ENCODE measurements at regions not wholly inside any gene's neighbourhood (a gene's known extent, or its start where the extent isn't known, plus 50 kb on each side); places are given as distances from the start of the nearest gene placed in this dataset.
"Not testable (repeated sequence)": the region's sequence is repeated elsewhere in the genome, so short reads cannot be mapped to it uniquely, and the experiment has no call there.

DNA sequence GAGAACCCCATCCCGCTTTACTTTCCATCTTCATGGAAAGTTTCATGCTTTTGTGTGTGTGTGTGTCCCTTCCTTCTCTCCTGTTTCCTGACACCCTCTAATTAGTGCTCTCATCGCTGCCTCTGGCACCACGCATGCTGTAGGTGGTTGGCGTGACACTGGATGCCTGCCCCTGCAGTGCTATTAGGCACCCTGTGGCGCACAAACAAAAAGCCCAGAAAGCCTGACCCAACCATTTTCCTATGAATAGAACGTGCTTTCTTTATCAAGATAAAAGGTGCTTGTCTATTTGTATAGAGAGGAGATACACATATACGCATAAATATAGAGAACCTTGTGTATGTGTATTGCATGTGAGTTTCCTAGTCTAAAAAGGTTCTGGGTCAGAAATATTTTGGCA, 120.8 kb upstream of the CDCA7L start:
- DNase-seq, result no peak

DNA sequence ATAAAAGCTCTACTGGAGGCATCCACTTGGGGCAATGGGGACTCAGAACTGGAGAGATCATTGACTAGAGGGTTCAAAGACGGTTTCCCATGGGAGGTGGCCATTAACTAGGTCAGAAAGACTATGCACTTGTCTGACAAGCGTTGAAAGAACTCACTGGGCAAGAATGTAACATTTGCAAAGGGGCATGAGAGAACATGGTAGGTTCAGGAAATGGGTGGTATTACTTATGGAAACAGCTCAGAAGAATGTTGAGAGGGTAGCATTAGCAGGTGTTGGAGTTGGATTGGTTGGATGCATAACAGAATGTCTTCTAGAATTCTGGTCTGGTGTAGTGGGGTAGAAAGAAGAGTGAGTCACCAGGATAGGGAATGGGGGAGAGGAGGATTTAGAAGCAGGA, 119.1 kb upstream of the CDCA7L start:
- no peak for DNase-seq

DNA sequence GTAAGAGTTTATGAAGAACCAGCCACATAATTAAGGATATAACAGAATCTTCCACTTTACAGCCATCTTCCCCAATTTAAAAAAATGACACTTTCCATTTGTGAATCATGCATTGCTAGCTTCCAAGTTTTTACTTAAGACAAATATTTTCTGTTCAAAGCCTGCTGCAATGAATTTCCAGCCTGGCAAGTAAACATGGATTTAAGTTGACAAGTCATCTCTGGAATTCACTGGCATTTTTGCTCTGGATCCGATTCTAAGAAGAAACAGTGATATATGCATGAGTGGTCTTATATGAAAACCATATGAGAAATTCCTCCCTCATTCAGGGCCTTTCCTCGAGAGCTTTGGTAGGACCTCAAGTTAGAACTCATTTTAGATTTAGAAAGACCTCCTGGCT, 116.1 kb upstream of the CDCA7L start:
- DNase-seq, result no peak

DNA sequence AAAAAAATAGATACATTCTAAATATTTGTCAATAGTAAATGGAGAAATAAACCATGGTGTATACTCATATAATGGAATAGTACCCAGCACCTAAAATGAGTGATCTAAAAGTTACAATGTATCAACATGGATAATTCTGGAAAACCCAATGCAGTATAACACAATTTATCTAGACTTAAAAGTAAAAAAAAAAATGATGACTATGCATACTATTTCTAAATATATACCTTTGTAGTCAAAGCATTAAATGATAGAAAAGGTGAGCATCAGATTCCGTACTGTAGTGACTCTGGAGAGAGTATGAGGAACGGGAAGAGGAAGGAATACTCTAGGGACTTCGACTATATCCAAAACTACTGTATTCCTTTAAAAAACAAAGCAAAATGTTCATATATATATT, 115.2 kb upstream of the CDCA7L start:
- no peak for DNase-seq

DNA sequence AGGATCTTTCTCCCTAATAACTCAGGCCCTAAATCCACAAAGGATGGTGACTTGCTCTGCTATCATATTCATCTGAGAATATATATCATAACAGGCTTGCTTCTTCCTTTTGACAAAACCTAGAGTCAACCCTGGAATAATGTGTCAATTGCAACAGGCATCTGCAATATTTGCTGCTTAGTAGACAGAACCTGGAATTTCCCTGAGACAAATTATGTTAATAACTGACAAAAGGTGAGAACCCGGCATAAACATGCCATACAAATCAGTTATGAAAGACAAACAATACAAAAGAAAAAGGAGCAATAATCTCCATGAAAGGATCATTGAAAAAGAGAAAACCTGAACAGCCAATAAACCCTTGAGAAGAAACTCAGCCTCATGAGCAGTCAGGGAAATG, 114.5 kb upstream of the CDCA7L start:
- no peak for DNase-seq

DNA sequence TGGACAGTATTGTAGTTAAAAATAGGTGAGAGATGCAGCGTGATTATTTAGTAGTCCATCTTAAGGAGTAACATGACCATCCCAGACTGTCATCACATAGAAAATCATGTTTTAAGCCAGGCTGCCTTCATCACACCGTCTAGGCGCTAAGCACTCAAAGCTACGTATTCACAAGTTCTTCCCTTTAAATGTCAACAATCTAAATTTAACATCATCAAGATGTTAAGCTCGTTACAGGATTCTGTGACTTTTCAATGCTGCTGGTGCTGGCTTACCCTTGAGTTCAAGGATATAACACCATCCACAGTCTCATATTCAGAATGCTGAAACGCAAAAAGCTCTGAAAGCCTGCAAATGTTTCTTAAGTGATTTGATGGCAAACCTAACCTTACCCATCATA, 109.5 kb upstream of the CDCA7L start:
- no peak for DNase-seq

DNA sequence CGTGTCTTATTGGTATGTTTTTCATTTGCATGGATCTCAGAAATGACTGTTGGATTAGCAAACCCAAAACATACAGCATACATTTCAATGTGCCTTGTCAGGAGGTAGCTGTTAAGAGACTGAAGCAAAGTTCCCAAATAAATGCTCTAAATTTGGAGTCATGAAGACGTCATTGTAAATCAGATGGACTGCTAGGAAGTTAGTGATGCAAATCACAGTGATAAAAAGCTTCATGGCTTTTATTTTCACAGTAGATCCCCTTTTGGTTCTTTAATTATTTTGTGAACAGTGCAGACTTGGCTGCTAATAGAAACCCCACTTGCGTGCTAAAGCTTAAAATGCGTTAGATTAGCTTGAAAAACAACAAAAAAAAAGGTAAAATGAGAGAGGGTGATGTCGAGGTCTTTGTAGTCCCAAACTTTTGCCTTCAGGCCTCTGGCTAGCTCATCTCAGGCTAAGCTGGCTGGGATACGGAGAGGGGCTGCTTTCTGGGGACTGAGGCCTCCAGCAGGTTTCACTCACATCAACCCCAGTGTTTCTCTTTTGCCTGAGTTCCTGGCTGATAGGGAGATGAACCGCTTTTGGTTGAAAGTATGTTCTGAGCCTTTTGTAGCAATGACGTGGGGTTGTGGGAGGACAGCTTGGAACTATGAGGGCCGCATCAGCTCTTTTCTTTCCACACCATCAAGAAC, 107.1 kb upstream of the CDCA7L start:
- no peak for DNase-seq

DNA sequence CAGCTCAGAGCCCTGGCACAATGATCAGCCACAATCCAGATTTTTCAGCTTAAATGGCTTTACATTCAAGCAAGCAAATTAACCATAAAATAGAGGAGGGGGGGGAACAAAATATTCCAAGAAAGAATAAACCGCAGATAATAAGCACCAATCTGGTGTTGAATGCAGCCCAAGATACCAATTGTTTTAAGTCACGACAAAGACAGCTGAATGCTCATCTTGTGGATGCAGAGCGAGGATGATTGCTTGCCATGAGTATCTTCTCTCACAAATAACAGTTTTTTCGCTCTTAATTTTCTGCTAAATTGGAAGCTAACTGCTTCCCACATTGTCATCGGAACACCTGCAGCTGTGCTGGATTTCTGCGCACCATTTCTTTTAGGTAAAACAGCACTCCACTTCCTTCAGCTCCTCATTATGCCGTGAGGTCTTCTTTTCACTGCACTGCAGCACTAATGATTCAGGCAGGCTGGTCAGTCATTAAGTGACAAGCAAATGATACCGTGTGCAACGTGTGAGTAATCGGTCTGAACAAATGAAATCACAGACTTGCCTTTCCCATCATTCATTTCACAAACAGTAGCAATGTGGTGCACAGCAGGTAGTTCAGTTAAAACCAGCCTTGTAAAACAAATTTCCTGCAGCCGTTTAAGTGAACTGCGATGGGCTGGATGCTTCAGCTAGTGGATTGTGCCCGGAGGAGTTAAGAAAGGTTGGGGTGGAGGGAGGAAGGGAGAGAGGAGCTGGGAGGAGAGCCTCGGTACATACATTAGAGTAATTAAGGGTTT, 106.4 kb upstream of the CDCA7L start:
- no peak for DNase-seq

DNA sequence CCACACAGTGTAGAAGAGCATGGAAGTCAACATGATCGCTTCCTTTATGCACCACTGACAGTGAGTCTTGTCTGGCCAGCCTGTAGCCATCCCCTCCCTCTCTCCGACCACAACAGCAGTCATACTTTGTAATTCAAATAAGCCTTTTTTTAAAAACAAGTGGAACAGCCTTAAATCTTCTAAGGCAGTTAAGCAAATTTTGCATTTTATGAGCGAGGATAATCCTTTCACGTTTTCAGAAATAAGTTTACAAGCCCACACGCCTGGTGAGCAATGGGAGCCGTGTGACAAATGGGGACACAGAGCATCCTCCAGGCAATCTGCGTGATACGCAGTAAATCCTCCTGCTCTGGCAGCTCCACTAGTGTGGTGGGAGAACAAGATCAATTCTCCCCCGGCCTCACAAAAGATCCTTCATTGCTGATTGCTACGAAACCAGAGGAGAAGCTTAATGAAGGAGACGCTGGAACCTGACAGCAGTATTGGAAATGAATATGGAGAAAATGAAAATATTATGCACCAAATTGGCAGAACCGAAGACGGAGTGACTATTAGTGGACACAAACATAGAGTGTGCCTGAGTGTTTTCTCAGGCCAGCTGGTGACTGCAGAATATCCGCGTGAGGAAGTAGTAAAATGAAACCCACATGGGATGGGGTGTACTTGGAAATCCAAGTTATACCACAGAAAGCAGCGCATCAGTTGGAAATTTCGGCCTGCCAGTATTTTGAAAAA, 104.2 kb upstream of the CDCA7L start:
- DNase-seq, result no peak

DNA sequence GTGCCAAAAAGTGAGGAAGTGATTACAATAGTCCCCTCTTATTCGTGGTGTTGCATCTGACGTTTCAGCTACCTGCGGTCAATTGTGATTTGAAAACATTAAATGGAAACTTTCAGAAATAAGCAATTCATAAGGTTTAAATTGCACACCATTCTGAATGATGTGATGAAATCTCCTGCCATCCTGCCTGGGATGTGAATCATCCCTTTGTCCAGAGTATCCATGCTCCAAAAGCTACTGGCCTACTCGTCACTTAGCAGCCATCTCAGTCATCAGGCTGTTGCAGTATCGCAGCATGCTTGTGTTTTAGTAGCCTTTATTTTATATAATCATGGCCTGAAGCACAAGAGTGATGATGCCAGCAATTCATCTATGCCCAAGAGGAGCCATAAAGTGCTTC, 97.7 kb upstream of the CDCA7L start:
- no peak for DNase-seq

DNA sequence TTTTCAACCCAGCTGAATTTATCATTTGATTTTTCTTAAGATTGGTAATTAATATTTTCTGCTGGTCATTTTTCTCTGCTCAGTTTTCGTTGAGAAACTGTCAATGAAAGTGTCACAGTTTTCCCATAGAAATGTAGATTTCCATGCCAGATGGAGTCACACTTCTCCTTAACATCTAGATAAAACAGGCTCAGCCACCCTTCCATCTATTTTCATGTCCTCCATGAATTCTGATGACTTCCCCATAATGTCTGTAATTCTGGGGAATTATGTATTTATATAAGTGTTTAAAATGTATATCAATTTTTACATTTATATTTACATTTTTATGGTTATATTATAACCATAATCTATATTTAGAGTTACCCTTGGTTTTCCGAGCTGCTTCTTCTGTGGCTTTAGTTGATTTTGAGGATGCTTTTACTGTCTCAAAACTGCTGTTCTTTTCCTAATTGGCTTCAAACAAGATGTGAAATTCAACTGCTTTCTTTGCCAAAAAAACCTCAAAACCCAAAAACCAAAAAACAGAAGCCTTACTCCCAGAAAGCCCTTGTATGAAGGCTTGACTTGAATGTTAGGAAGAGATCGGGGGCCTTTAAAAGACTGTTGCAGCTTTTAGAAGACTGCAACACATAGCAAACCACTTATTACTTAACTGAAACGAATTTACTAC, 95.4 kb upstream of the CDCA7L start:
- DNase-seq, result no peak

DNA sequence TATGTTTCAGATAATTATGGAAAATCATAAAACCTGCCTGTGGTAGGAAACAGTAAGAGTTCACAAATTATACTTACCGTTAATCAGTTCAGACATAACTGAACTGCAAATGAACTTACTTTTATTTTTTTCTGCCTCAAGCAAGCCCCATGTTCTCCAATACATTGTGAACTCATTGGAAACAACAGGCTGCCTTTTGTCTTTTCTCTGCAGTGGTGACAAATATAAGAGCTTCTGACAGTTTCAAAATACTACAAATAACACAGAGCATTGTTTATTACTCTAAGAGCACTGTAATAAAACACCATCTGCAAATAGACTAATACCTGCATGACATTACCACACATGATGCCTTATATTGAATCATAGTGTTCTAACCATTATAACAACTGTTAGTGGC, 94.0 kb upstream of the CDCA7L start:
- DNase-seq, result no peak

DNA sequence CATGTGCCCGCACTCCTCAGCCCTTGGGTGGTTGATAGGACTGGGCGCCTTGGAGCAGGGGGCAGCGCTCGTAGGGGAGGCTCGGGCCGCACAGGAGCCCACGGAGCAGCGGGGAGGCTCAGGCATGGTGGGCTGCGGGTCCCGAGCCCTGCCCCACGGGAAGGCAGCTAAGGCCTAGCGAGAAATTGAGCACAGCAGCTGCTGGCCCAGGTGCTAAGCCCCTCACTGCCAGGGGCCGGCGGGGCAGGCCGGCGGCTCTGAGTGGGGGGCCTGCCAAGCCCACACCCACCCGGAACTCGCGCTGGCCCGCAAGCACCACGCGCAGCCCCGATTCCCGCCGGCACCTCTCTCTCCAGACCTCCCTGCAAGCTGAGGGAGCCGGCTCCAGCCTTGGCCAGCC, 86.7 kb upstream of the CDCA7L start:
- not testable (repeated sequence) for DNase-seq

DNA sequence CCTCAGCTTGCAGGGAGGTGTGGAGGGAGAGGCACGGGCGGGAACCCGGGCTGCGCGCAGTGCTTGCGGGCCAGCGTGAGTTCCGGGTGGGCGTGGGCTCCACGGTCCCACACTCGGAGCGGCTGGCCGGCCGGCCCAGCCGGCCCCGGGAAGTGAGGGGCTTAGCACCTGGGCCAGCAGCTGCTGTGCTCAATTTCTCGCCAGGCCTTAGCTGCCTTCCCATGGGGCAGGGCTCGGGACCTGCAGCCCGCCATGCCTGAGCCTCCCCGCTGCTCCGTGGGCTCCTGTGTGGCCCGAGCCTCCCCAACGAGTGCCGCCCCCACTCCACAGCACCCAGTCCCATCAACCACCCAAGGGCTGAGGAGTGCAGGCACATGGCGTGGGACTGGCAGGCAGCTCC, 83.0 kb upstream of the CDCA7L start:
- not testable (repeated sequence) for DNase-seq

DNA sequence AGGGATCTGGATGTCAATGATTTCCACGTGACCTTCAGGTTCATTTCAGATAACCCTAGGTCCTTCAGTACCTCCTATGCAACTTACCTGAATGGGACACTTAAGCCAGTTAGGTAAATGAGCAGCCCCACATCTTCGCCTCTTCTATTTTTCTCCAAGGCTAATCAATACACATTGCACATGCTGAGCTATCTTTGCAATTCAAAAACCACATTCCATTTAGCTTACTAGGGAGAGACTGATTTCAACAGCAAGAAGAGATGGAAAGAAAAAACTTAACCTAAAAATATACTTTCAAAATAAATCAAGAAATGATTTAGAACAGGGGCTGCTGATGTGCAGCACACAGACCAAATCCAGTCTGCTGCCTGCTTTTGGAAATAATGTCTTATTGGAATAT, 81.8 kb upstream of the CDCA7L start:
- DNase-seq, result no peak

DNA sequence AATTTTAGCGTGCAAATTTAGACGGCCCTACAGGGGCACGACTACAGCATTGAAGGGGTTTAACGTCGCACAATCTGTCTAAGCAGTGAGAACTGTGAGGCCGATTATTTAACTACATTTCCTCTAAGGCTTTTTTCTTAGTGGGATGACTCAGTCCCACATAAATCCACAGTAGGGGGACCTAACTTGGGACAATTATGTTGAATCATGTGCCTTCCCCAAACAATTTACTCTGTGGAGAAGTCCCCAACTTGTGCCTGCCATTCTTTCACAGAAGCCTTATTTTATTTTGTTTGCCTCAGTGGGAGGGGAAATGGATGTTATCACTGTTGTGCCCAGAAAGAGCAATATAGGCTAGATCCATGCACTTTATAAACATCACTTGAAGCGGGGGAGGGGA, 80.3 kb upstream of the CDCA7L start:
- DNase-seq, result no peak

DNA sequence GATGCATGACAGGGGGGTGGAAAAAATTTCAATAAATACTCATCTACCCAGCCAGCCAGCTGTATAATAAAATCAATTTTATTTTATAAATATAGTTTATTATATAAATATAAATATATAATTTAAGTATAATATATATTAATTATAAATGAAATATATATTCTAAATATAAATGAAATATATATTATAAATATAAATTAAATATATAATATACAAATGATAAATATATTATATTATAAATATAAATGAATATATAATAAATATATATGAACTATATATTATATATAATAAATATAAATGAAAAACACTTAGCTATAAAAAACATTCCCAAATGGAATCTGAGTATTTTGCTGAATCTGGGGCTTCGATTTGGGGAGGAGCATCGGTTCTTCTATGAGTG, 79.4 kb upstream of the CDCA7L start:
- no peak for DNase-seq

DNA sequence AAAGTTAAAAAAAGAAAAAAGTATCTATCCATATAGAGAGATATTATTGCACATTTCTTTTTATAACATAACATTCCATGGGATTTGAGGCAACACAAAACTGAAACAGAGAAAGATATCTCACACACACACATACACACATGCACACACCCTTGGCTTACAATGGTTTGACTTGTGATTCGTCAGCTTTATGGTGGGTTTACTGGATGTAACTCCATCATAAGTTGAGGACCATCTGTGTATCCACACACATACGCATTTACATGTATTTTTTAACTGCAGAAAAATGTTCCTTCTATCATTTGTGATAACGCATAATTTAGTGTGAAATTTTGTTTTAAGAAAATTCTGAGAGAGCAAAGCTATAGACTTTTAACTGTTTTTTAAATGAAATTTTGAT, 74.2 kb upstream of the CDCA7L start:
- no peak for DNase-seq

DNA sequence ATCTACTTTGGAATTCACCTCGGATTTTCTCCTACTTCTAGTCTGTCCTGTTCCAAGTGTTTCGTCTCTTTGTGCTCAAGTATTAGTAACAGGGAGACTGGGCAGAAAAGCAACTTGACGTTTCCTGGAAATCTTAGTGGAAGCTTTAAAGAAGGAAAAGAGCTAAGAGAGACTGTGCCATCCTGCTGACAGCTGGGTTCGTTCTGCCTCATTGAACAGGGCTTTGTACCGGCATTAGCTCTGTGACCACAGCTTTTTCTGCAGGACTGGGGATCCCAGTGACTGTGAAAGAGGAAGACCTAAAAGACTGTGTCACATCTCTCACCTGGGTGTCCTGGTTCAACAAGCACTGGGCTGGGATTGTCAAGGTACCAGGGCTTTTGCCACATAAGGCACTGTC, 70.8 kb upstream of the CDCA7L start:
- no peak for DNase-seq

DNA sequence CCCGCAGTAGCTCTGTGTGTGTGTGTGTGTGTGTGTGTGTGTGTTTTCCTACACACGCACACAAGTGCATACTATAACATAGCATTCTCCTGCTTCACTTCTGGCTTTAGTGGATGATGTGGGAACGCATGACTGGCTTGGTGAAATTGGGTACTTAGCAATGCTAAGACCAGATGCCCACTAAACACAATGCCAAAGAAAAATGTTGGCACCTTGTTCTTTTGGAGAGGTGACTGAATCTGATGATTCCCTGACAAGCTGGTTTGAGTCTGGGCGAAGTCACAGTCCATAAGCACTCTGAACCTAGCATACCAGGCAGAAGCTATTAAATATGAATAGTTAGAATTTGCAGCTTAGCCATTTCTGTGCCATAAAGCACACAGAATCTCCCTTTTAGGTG, 68.0 kb upstream of the CDCA7L start:
- DNase-seq, result no peak

DNA sequence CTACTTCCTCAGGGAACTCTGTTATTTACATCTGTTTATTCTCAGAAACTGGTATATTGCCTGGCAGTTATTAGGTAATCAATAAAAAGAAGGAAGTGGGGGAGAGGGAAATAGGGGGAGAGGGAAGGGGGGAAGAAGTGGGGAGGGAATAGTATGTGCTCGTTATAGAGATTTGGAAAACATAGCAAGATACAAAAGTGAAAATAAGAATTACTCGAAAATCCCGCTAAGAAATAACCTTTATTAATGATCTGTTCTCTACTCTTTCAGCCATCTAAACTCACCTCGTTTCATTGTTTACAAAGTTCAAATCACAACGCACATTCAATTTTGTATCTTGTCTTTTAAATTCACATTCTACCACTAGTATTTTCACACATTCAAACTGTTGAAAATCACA, 63.0 kb upstream of the CDCA7L start:
- DNase-seq, result no peak

DNA sequence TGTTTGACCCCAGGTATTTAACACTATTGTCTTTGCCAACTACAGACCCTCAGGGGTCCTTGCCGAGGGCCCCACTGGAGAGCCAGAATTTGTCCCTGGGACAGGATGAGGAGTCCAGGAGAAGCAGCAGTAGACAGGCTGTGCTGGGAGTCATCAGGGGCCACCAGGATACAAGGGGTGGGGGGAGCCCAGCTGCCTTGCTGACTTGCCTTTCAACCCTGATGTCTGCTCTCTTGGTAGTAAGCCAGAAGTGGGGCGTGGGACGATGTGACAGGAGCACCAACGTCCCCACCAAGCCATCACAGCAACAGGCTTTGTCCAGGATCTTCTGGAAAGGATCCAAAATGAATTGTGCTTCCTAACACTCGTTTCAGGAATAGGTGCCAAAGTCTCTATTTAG, 62.4 kb upstream of the CDCA7L start:
- DNase-seq, result no peak

DNA sequence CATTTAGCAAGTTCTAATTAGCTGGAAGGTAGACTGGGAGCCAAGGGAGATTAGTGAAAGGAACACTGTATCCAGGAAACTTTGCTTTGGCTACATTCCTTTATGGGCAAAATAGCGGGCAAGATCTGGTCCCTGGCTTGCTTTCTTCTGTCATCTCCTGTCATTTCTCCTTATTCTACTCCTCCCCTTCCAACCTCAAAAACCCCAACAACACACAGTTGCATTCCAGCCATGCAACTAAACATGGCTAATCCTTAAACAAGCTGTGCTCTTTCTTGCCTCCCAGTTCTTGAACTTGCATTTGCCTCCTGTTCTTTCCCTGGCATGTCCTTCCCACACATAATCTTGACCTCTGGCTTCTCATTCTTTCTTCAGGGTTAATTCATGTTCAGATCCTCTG, 59.5 kb upstream of the CDCA7L start:
- DNase-seq, result no peak

DNA sequence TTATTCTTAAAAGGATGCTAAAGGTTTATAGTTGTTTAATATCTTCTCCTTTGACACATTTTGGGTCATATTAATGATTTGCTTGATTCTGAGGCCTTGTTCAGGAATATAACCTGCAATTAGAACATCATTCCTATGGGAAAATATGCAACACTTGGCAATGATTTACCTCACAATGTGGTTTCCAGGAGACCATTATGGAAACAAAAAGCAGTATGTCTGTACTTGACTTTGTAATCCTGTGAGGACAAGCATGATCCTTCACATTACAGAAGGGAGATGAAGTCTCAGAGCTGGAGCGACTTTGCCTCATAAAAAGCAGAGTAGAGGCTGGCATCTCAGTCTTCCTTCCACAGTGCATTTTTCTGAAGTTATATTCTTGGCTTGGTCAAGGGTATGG, 57.0 kb upstream of the CDCA7L start:
- DNase-seq, result no peak
